LNCaP clone FGC (cell line): ENCODE measurements at regions not wholly inside any gene's neighbourhood (a gene's known extent, or its start where the extent isn't known, plus 50 kb on each side); places are given as distances from the start of the nearest gene placed in this dataset.

Experiments
- DNase-seq: peaks from one replicate; pipeline ENCODE4 v3.0.0-alpha.2; 2011; ENCODE audit warnings: low read depth
- H3K4me3 ChIP-seq: 2 replicates; pipeline ENCODE4 v1.5.1; 2011; ENCODE audit warnings: mild to moderate bottlenecking, low read depth, low read length, control low read depth
- TF ChIP-seq, protein P1 (sequence below): IDR thresholded peaks from 2 replicates; pipeline ENCODE4 v1.5.1; 2012; ENCODE audit warnings: mild to moderate bottlenecking; ENCODE audit not compliant: control insufficient read depth, insufficient read depth; ENCODE audit errors: extremely low read depth

DNA sequence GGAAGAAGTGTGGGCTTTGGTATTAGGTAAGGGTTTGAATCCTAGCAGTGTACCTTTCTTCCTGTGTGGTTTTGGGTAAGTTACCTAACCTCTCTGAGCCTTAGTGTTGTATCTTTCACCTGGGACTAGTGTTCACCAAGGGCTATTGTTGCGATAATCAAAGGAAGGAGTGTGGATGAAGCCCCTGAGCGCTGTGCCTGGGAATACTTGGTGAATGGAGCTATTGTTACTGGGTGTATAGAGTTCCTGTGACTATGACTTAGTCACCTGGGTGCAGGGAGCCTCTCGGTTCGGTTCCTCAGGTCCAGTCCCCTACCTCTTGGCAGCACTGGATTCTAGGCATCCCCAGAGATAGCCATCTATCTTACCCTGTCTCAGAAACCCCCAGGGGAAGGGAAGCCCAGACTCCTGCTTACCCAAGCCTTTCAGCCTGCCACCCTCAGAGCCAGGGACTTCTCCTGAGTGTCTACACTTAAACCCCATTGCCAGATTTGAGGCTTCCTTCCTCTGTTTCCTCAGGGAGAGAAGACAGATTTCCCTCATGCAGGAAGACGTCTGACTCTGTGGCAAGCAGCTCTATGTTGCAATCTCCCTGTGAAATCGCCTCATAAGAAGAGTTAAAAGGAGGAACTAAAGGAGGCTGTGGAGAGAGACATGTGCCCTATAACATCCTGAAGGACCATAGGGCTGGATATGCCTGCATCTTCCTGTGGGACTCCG is 181.0 kb upstream of the PITX1 start:
- H3K4me3 ChIP-seq, result no peak overlapping the region
- TF ChIP-seq, protein P1, sequence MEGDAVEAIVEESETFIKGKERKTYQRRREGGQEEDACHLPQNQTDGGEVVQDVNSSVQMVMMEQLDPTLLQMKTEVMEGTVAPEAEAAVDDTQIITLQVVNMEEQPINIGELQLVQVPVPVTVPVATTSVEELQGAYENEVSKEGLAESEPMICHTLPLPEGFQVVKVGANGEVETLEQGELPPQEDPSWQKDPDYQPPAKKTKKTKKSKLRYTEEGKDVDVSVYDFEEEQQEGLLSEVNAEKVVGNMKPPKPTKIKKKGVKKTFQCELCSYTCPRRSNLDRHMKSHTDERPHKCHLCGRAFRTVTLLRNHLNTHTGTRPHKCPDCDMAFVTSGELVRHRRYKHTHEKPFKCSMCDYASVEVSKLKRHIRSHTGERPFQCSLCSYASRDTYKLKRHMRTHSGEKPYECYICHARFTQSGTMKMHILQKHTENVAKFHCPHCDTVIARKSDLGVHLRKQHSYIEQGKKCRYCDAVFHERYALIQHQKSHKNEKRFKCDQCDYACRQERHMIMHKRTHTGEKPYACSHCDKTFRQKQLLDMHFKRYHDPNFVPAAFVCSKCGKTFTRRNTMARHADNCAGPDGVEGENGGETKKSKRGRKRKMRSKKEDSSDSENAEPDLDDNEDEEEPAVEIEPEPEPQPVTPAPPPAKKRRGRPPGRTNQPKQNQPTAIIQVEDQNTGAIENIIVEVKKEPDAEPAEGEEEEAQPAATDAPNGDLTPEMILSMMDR, result no peak
- DNase-seq, result no peak

DNA sequence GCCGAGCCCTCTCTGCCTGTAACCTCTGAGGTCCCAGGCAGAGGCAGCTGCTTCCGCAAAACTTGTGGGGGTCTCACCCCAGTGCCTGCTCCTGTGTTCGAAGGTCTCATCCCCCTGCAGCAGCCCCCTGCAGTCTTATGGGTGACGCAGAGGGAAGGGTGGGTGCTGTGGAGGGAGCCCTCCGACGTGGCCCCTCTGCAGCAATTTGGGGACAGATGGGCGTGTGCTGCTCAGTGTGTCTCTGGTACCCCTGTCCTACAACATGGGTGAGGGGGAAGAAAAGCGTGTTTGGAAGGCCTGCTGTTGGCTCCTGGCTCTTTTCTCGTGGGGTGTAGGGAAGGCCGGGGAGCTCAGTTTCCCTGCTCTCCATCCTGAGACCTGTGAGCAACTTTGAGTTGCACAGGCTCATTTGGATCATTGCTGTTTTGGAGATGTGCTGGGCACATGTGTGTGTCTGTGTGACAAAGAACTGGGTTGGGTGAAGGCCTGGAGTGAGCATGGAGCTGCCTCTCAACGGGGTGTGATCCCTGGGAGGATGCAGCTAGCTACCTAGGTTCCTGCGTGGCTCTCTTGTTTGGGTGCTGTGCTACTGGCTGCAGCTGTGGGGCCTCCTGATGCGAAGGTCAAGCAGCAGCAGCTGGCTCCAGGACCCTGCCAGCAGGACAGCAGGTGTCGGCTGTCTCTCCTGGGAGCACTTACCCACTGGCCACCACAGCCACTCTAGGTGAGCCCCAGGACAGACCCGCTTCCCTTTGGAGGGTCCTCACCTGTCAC is 179.6 kb upstream of the PITX1 start:
- no peak overlapping the region for H3K4me3 ChIP-seq
- no peak for DNase-seq
- TF ChIP-seq, protein P1, result no peak

DNA sequence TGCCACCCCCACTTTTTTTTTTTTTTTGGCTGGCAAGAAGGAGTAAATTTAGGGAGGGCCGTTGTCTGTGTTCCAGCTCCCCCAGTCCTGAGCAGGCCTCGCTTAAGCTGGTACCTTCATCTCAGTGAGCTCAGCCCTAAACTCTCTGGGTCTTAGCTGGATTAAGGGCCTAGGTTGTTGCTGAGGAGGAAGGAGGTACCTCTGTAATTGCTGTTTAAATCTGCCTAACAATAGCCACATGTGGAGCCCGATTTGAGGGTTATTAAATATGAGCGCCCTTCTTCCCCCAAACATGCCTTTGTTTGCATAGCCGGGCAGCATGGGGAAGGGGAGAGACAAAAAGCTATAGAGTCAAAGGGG is 179.0 kb upstream of the PITX1 start:
- TF ChIP-seq, protein P1, result no peak
- no peak overlapping the region for H3K4me3 ChIP-seq
- DNase-seq, result no peak

DNA sequence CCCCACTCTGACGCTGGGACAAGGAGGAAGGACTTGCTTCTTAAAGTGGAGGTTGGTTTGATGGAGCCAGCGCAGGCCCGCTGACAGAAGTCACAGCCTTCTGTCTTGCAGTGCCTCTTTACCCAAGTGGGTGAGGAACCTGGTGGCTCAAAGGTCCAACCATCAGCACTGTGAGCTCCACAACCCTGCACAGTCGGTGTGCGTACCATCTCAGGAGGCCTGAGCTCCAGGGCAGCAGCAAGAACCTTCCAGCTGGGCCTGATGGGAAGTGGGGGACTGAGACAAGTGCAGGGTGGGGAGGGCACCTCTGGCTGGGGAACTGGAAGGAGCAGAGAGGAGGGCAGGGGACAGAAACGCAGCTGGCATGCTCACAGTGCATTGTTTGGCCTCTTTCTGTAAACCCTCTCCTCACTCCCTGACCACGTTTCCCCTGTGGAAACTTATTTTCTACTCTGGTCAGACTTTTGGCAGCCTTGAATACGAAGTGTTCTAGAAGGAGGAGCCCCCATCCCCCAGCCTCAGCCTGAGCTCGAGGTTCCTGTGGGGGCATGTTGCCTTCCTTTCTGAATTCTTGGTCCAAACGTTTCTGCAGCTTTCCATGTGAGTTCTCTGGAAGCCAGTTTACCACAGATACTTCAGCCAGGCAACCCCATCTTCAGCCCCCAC is 178.5 kb upstream of the PITX1 start:
- no peak overlapping the region for H3K4me3 ChIP-seq
- TF ChIP-seq, protein P1, result no peak
- no peak for DNase-seq

DNA sequence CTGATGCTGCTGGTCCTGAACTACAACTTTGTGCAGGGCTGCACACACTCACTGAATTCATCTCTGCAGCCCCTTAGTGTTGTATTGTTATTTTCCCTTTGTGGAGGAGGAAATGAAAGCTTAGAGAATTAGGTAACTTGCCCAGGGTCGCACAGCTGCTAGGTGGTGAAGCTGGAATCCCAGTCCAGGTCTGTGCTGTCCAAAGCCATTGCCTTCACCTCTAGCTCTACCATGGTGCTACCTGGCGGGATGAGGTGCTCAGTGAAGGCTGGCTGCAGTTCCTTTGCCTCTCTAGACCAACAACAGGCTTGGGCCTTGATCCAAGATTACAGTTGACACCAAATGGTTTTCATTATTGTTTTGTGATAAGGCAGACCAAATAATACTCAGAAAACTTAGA is 177.8 kb upstream of the PITX1 start:
- DNase-seq, result no peak
- TF ChIP-seq, protein P1, result no peak
- no peak overlapping the region for H3K4me3 ChIP-seq

DNA sequence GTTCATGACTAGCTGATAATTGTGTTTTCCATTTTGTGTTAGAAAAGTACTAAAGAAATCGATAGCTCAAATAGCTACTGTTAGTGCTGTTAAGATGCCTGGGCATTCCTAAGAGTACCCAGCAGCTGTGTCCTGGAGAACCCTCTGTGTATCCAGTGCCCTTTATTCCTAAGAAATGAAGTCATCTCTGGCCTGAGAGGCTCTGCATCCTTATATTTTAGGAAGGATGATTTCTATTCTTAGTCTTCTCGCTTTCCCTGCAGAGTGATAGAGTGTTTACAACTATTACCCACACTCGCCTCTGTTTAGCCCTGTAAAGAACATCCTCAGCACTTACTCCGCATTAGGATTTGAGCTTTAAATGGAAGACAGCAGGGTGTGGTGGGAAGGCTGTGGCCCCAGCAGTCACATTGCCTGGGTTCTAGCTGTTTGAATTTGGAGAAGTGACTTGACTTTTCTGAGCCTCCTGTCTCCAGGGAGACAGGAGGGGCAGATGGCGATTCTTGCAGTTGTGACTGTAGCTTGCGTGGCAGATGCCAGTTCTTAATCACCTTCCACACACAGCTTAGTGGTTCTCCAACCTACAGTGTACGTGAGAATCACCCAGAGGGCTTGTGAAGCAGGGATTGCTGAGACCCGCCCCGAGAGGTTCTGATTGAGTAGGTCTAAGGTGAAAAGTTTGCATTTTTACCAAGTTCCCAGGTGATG is 177.2 kb upstream of the PITX1 start:
- TF ChIP-seq, protein P1, result no peak
- no peak overlapping the region for H3K4me3 ChIP-seq
- DNase-seq, result no peak
